ENCODE measurements at regions not wholly inside any gene's neighbourhood (a gene's known extent, or its start where the extent isn't known, plus 50 kb on each side); places are given as distances from the start of the nearest gene placed in this dataset.

- Histone ChIP-seq H3K4me3 (replicated peaks in 1 of 3; ENCODE audit: insufficient read depth in 1 of 3, low read depth in 1 of 3, low read length in 3 of 3) (no peak overlapping the region), H3K79me2 (ENCODE audit: control insufficient read depth, insufficient read depth, low read length) (no peaks in the 10 kb centered on the region), H3K36me3 (ENCODE audit: control insufficient read depth in 2 of 2, extremely low read depth in 1 of 2, insufficient read depth in 2 of 2, low read length in 2 of 2) (no peaks in the 10 kb centered on the region), H4K20me1 (replicated peaks; ENCODE audit: control insufficient read depth, extremely low read depth, insufficient read depth, low read length) (no peaks in the 10 kb centered on the region), H3K9ac (replicated peaks; ENCODE audit: extremely low read depth, insufficient read depth, low read length) (no peak overlapping the region), H3K27me3 (ENCODE audit: control insufficient read depth in 2 of 2, insufficient read depth in 2 of 2, low read length in 2 of 2) (no peaks in the 10 kb centered on the region), H3K9me1 (replicated peaks; ENCODE audit: control insufficient read depth, extremely low read depth, insufficient read depth, low read length) (no peaks in the 10 kb centered on the region), H3K9me3 (replicated peaks; ENCODE audit: control insufficient read depth, insufficient read depth, low read length) (no peaks in the 10 kb centered on the region), H3K27ac (ENCODE audit: insufficient read depth, low read depth, low read length) (no peak overlapping the region), H3K4me1 (ENCODE audit: control insufficient read depth, extremely low read depth, insufficient read depth, low read length) (peaks cover 4% of the 10 kb centered on the region), H3K4me2 (ENCODE audit: insufficient read depth, low read length) (no peak overlapping the region), H2AFZ (ENCODE audit: low read depth, low read length) (no peak overlapping the region)
- FAIRE-seq (no peak), DNase-seq (ENCODE audit: low read depth, low spot score) (no peak)
- BruUV-seq (replicated peaks), result no TSS peak
- dilution Hi-C loops (cut with MboI; ENCODE audit: extremely low pct_ligation_motif_present, low sequenced_read_pairs), result no loop called here
- TF ChIP-seq EZH2 (IDR thresholded peaks at IDR 0.05; ENCODE audit: borderline replicate concordance, low read depth, low read length, severe bottlenecking), result no peak
- no peak for TF ChIP-seq JUN (IDR thresholded peaks at IDR 0.05; ENCODE audit: borderline replicate concordance, insufficient read depth, insufficient read length, low read depth)
- TF ChIP-seq POLR2A (IDR thresholded peaks at IDR 0.05; ENCODE audit: low read depth, low read length), result no peak
- no peak for TF ChIP-seq FOS (IDR thresholded peaks at IDR 0.05; ENCODE audit: borderline replicate concordance, insufficient read depth, low read length)
- TF ChIP-seq CTCF (IDR thresholded peaks at IDR 0.05; ENCODE audit: extremely low read depth in 1 of 2, insufficient read depth in 1 of 2, low read depth in 1 of 2, low read length in 2 of 2), result no peak
- no peak for TF ChIP-seq MYC (IDR thresholded peaks at IDR 0.05; ENCODE audit: low read depth, low read length)
- TF ChIP-seq POLR2AphosphoS5 (IDR thresholded peaks at IDR 0.05; ENCODE audit: insufficient read depth, low read depth, low read length), result no peak
- no peak for TF ChIP-seq GATA2 (IDR thresholded peaks at IDR 0.05; ENCODE audit: insufficient read depth, insufficient read length, low read depth, low read length)
- no peak for TF ChIP-seq MAX (IDR thresholded peaks at IDR 0.05; ENCODE audit: insufficient read depth, insufficient read length)
- ChIA-PET CTCF (interaction anchor here (1.5 kb wide), 1 partner anchor 152 kb away, joined by 5 read pairs; no protein-coding TSS in a partner anchor), POLR2A (no interaction called here)
- intact Hi-C loops (cut with micrococcal nuclease), result no loop called here
Measured at GRCh38 chr5:147036691-147037245, 158.2 kb upstream of the PPP2R2B start.

Data from endothelial cell of umbilical vein (primary cell).